Fibroblast of skin of scalp (primary cell): ENCODE measurements at regions not wholly inside any gene's neighbourhood (a gene's known extent, or its start where the extent isn't known, plus 50 kb on each side); places are given as distances from the start of the nearest gene placed in this dataset.

Source experiments
- DNase-seq: peaks from one replicate; pipeline ENCODE4 v3.0.0-alpha.2; 2013

DNA sequence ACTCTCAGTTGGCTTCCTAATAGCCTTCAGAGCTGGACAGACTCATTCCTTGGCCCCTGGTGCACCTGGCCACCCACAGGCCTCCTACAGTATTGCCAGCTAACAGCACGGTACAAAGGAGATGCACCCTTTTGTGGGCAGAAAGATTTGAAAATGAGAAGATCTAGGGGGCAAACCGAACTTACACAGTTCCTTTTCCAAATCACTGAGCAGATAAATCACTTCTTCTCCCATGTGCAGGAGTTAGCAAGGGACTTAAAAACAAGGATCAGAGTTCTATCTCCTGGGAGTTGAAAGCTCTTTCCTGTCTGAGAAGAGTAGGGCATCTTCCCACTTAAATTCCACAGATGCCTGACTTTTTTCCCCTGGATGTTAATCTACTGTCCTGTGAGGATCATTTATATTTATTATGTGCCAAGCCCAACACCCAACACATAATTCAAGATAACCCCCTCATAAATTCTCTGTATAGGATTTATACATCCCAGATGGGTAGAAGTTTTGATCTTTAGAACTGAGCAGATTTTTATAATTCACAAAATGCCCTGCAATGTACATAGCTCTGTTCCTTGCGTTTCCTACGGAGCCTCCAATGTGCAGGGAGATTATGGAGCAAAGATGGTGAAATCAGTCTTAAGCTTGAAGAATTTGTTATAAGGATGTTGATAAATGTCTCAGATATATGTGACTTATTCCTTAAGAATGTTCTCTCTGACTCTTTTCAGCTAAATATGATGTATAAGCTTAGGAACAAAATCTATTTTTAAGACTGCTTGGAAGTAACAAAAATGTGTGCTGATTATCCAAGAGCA lies 207.2 kb upstream of the DAPK1 start:
- peak; percentile 95 for DNase-seq

DNA sequence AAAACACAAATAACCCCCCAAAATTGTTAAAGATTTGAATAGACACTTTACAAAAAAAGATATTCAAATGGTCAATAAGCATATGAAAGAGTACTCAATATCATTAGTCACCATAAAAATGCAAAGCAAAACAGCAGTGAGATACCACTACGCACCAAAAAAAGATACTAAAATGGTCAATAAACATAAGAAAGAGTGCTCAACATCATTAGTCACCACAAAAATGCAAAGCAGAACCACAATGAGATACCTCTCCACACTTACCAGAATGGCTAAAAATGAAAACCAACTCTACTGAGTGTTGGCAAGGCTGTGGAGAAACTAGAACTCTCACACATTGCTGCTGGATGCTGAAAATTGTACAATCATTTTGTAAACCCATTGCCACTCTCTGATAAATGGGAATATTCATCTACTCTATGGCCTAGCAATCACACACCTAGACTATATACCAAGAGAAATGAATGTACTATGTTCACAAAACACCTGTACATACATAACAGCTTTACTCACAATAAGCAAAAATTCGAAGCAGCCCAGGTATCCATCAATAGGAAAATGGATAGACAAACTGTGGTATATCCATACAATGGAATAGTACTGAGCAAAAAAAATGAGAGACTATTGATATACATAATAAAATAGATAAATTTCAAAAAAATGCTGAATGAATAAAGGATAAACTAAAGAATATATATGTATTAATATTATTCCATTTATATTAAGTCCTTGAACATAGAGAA lies 205.0 kb upstream of the DAPK1 start:
- peak; percentile 88 for DNase-seq

DNA sequence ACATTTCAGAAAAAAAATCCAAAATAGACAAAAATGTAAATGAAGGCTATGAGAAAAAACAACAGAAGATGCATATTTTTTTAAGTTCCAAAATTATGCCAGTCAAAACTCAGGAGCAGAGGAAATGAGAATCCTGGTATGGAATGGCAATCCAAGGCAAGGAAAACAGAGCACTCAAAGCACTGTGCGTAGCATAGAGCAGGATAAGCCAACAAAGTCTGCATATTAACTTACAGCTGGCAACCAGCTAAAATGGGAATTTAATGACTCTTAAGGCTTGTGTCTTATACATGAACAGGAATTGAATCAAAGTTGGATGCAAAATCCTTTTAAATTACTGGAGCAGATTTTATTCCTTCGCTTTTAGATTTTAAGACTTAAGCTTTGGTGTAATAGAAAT lies 203.5 kb upstream of the DAPK1 start:
- DNase-seq: peak; percentile 48

GRCh38 chr9:87300915-87301314 lies 196.8 kb upstream of the DAPK1 start:
- DNase-seq: no peak

GRCh38 chr9:87301371-87301770 lies 196.3 kb upstream of the DAPK1 start:
- DNase-seq: no peak

DNA sequence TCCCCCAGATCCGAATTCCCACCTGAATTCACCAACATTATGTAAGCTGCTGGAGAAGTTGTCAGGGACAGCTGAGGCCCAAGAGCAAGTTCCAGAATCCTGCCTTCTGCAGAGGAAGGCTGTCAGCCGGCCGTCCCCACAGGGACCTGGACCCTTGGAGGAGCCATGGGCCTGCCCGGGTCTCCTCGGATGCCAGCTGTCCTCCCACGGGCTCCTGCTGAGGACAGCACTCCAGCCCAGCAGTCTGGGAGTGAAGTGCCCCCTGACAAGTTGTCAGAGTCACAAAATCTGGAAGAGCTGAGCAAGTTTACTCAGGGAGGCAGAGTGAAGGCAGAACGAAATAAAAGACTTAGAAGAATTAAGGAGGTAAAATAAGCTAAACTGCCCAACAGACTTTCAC lies 192.5 kb upstream of the DAPK1 start:
- no peak for DNase-seq

DNA sequence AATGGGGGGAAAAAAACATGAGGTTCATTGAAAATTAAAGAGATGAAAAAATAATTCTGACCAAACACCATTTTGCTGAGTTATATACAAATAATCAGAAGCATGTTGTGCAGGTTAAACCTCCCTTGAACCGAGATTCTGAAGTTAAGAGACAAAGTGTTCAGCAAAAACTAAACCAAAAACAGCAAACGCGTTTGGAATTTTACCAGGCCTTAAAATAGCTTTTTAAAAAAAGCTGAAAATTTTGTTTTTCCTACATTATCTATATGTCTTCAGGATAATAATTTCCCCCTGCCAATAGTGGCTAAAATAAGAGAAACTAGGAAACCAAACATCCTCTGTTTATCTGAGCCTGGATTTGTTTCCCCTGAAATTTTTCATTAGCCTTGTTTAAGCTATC lies 191.7 kb upstream of the DAPK1 start:
- DNase-seq: no peak

DNA sequence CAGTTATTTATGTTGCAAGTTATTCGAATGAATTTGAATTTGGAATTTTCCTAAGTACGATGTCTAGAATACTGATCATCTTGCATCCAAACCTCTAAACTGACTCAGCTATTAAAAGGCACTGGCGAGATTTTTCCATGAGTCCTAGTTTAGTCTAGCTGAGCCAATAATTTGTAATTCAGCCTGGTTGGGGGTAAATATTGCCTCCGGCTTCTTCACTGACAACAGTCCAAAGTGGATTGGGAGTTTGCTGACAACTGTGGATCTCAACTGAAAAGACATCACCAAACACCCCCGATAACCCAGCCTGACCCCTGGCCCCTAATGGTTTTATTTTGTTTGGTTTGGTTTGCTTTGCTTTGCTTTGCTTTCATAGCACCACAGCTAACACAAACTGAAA lies 189.8 kb upstream of the DAPK1 start:
- no peak for DNase-seq

DNA sequence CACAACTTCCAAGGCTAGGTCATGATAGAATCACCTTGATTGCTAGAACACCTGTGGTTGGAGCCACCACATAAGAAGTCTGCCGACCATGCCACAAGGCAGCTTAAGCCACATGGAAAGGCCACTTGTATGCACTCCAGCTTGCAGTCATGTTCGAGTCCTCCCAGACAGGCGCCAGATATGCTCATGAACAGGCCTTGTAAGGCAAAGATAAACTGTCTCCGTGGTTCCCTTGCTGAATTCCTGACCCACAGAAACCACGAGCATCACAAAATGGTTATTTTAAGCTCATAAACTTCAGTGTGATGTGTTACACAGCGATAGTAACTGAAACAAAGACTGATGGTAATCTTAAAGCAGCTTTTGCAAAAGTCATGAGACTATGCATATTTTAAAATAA lies 188.4 kb upstream of the DAPK1 start:
- DNase-seq: peak; percentile 66

DNA sequence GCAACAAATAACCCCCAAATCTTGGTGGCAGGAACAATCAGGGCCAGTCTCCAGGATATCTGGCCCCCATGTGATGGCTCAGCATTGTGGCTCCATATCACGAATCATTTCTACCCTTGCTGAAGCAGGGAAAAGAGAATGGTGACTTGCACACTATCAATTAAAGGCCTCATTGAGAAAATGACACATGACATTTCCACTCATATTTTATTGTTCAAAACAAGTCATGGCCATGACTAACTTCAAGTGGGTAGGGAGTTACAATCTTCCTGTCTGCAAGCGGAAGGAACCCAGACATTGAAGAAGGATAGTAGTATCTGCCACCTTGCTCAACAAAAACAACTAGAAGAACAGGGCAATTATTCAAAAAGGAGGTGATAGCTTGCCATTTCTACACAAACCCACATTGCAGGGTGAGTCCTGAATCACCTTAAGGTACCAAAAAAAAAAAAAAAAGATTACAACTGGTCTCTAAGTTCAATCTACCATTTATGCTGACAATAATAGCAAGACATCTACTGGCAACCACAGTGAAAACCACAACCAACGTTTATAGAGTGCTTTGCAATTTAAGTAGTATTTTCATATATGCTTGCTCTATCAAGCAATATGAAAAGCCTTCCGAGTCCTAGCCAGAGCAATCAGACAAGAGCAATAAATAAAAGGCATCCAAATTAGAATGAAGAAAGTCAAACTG lies 186.7 kb upstream of the DAPK1 start:
- no peak for DNase-seq

DNA sequence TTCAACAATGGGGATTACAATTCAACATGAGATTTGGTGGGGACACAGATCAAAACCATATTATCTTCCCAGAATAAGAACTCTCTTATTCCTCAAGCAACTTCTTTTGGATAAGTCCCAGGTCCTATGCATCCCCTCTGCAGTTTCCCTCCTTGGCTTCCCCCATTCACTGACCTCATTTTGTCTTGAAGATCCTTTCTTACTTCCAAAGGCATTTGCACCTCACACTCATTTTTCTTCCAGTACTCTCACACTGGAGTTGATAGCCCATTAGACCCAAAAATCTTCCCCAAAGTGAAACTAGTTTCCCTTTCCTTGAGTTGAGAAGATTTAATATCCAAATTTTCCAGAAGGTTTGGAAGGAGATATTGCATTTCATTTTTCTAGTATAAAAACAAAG lies 178.0 kb upstream of the DAPK1 start:
- DNase-seq: no peak

GRCh38 chr9:87320146-87320884 lies 177.4 kb upstream of the DAPK1 start:
- DNase-seq: peak; percentile 76

DNA sequence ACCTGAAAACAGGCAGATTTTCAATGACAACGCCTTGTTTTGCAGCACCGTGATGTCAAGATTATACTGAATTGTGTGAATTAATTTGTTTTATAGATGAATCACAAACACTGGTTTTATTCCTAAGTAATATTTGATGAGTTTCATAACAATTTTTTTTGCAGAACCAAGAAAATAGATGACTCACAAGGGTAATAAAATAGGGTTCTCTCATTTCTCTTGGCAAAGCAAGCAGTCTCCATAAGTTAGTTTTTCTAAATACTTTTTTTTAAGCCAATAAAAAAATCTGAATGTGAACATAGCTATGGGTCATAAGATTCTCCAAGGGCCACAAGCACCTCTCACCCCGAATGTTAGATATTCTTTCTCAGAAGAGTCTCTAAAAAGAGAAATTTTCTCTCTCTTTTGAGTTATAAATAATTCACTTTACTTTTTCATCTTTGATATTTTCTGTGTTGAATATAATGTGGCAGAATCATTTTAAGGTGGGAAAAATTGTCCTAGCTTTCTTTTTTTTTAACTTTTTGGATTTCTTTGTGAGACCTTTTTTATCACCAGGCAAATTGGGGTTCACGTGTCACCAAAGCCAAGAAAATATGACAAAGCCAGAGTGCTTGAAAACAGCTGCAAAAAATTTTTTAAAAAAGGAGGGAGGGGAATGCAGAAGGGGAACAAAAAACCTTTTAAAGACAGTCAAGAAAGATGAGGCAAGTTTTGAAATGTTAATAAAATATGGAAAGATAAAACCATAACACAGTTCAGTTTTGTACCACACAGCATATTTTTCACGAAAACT lies 174.6 kb upstream of the DAPK1 start:
- DNase-seq: peak; percentile 74

- DNase-seq: no peak
Measured at GRCh38 chr9:87323928-87324327, 173.7 kb upstream of the DAPK1 start.

DNA sequence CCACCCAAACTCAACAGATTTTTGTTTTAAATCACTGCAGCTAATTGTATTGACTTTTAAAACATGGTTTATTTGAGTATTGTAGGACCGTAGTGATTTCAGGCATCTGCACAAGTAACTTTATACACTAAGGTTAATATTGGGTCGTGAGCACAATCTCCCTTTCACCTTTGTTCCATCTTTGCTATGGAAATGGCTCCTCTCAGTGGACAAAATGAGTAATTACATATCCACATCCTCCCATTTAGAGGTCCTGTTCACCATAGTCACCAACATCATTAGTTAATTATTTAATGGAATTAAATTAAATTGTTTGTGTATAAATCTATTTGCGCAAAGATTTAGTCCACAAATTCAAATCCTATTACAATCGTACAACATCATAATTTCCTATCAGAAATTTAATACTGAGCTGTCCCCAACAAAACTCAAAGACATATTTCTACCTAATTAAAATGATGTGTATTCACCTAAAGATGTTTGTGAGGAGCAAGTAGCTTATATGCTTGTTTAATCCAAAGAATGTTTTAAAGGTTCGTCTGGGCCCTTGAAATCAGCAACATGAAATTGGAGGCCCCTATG lies 173.0 kb upstream of the DAPK1 start:
- DNase-seq: peak; percentile 77

GRCh38 chr9:87327575-87328125 lies 170.0 kb upstream of the DAPK1 start:
- DNase-seq: peak; percentile 38

DNA sequence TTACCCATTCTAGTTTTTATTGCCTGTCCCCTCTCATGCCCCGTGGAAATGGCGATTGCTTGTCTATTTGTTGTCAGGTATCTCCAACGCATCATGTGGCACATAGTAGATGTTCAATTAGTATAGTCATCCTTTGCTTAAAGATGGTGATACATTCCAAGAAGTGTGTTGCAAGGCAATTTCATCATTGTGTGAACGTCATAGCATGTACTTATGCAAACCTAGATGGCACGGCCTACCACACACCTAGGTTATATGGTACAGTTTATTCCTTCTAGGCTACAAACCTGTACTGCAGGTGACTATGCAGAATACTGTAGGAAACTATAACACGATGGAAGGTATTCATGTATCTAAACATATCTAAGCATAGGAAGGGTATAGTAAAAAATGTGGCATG lies 163.9 kb upstream of the DAPK1 start:
- DNase-seq: no peak

DNA sequence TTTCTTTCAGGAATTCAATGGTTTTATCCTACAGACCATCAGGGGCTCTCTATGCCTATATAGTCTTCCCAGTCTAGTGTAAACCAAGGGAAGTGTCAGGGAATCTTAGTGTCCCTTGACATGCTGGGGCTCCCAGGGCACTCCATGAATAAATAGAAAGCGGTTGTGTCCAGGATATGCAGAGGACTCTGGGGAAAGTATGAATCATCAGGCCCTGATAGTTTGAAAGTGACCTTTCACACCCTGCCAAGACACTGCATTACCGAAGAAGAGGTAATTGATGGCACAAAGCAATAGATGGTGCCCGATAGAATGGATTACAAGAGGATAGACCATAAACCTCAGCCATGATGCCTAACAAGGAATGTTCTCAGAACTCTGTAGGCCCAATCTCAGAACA lies 163.3 kb upstream of the DAPK1 start:
- no peak for DNase-seq

GRCh38 chr9:87336407-87336806 lies 161.3 kb upstream of the DAPK1 start:
- DNase-seq: peak; percentile 49

DNA sequence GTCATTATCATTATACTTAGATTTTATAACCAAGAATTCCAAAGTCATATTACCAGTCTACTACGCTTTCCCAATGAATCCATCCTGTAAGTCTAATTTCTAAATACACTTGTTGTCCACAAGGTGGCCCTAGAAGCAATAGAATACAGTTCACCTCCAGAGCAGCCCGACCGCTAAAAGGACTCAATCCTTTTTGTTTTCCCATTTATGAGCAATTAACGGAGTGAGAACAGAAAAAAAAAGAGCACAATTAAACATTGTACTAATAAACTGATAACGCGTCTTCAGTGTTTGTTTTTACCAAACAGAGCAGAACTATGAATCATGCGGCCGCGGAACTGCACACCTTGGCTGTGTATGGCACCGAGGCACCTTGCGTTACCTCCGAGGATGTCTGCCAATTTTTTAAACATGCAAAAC lies 160.7 kb upstream of the DAPK1 start:
- peak; percentile 86 for DNase-seq
